Heart left ventricle (tissue), 16 donors: ENCODE measurements at regions not wholly inside any gene's neighbourhood (a gene's known extent, or its start where the extent isn't known, plus 50 kb on each side); places are given as distances from the start of the nearest gene placed in this dataset.

ENCODE experiments used
- ATAC-seq, 4 donors: fragments of 200-7000 bp; cut with Tn5 transposase; one replicate each; pipeline ENCODE4 v1.9.1; 2020 to 2022; ENCODE audit warnings: moderate library complexity in 4 of 4, mild to moderate bottlenecking in 3 of 4, moderate number of reproducible peaks in 1 of 4
- DNase-seq, 5 donors: peaks; one replicate each; pipeline ENCODE4 v3.0.0-alpha.2; 2020
- H3K27ac ChIP-seq, 12 donors: fragments of 200-600 bp; sonication (generic) in 4 of 12; one replicate each; pipeline versions ENCODE4 v1.5.0 to v1.8.0; 2016 to 2022; ENCODE audit warnings: mild to moderate bottlenecking in 2 of 12
- H3K27me3 ChIP-seq, 9 donors: fragments of 200-600 bp; sonication (generic) in 2 of 9; one replicate each; pipeline versions ENCODE4 v1.5.1 to v1.8.0; 2016 to 2022; ENCODE audit warnings: mild to moderate bottlenecking in 3 of 9
- H3K36me3 ChIP-seq, 9 donors: fragments of 200-600 bp; sonication (generic) in 2 of 9; one replicate each; pipeline versions ENCODE4 v1.5.0 to v1.8.0; 2018 to 2022; ENCODE audit warnings: mild to moderate bottlenecking in 2 of 9
- H3K4me1 ChIP-seq, 12 donors: fragments of 200-600 bp; sonication (generic) in 4 of 12; one replicate each; pipeline versions ENCODE4 v1.5.0 to v1.8.0; 2016 to 2022; ENCODE audit warnings: mild to moderate bottlenecking in 3 of 12
- H3K4me3 ChIP-seq, 12 donors: fragments of 200-600 bp; sonication (generic) in 4 of 12; one replicate each; pipeline versions ENCODE4 v1.5.0 to v1.8.0; 2017 to 2022; ENCODE audit warnings: mild to moderate bottlenecking in 9 of 12, moderate library complexity in 4 of 12
- H3K9me3 ChIP-seq, 12 donors: fragments of 200-600 bp; sonication (generic) in 4 of 12; one replicate each; pipeline versions ENCODE4 v1.5.0 to v1.8.0; 2016 to 2022; ENCODE audit warnings: mild to moderate bottlenecking in 1 of 12
- CTCF ChIP-seq, 12 donors: fragments of 200-600 bp; sonication (generic) in 4 of 12; IDR thresholded peaks; one replicate each; pipeline versions ENCODE4 v1.5.0 to v1.8.0; 2018 to 2022; ENCODE audit warnings: antibody characterized with exemption in 12 of 12, mild to moderate bottlenecking in 5 of 12
- POLR2A ChIP-seq, 2 donors: fragments of 450-650 bp; IDR thresholded peaks; one replicate each; pipeline ENCODE4 v1.6.1; 2017; ENCODE audit warnings: antibody characterized with exemption in 2 of 2, mild to moderate bottlenecking in 2 of 2, moderate library complexity in 2 of 2
- WGBS, 4 donors: extraction: QIAGEN DNeasy Blood & Tissue Kit in 2 of 4; methylation state at CpG; one replicate each; pipeline versions ENCODE4 v1.1.5 to v1.1.7; 2013 to 2018; 5-methylcytosine and 5-hydroxymethylcytosine counted together
- intact Hi-C, 10 donors: fragments of 100-400 bp; cut with DNase I; formaldehyde crosslinking; loops; one replicate each; pipeline versions ENCODE4 v1.11.1 to v1.14.2; 2022
- donor health status: ischemic (EF 13 %, LVEDD 7.1; RV severe dilation, severe dysfunction).
- donor health status: healthy with polysubstance abuse.
- donor health status: DM: no; HTN: yes; CAD: no.
- donor health status: DM: no; HTN: no; CAD: no.
- donor health status: ischemic (EF 25% LVEDD 6.9; RV normal size, moderate dysfunction).
- donor health status: ischemic (EF 25% LVEDD 5.7; RV mildly dilated, moderate dysfunction).
- donor health status: healthy.
- donor health status: DM: yes; HTN: yes; CAD: no.
- donor health status: ischemic (EF 35%, LVEDD 5.7; RV mildly dilated, moderate dysfunction).
- donor health status: nonischemic (EF 11% LVEDD 7.7; RV severe dilation, severe dysfunction).
- donor health status: DM: yes; HTN: yes; CAD: no.
- donor health status: PGD.
- donor health status: ischemic (EF 29% LVEDD 5.4; RV normal size, mild dysfunction).
- donor health status: nonischemic (EF 23%, LVEDD 6.1; RV moderate dilation, normal function).

GRCh38 chr6:30006170-30007131 is 54.6 kb upstream of the POLR1H start:
- intact Hi-C loops: loop anchor here in 2 of 10 donors (2.0 to 5.0 kb wide), 2 partner anchors 30 to 79 kb away; no protein-coding TSS in a partner anchor
- H3K4me1 ChIP-seq: peaks cover 0 to 19% (median 12%) of the 10 kb centered on the region in 12 donors
- H3K4me3 ChIP-seq: peak overlapping the region; percentile 43 to 82 (median 68)
- H3K27me3 ChIP-seq: peaks cover 0 to 31% (median 10%) of the 10 kb centered on the region in 9 donors
- 3 to 5% (median 4%) methylated on average over 22 to 74 of the region's 74 CpGs for WGBS, 4 donors
- peak in 1 of 12 donors; percentile 10 for TF ChIP-seq CTCF (IDR thresholded peaks at IDR 0.05)
- no peak for TF ChIP-seq POLR2A (IDR thresholded peaks at IDR 0.05)
- ATAC-seq: peak; percentile 62 to 80 (median 70)
- peak; percentile 38 to 72 (median 53) for DNase-seq
- H3K36me3 ChIP-seq: no peaks in the 10 kb centered on the region
- peak overlapping the region in 6 of 12 donors; percentile 10 to 49 (median 22) for H3K27ac ChIP-seq
- no peaks in the 10 kb centered on the region for H3K9me3 ChIP-seq

GRCh38 chr6:30007132-30007764 is 53.8 kb upstream of the POLR1H start:
- intact Hi-C loops: loop anchor here in 2 of 10 donors (2.0 to 5.0 kb wide), 2 partner anchors 30 to 80 kb away; no protein-coding TSS in a partner anchor
- Histone ChIP-seq H3K27ac (peak overlapping the region in 1 of 12 donors; percentile 47), H3K9me3 (no peaks in the 10 kb centered on the region), H3K4me1 (peaks cover 0 to 19% (median 12%) of the 10 kb centered on the region in 12 donors), H3K36me3 (no peaks in the 10 kb centered on the region), H3K27me3 (peaks cover 0 to 31% (median 10%) of the 10 kb centered on the region in 9 donors), H3K4me3 (peak overlapping the region; percentile 43 to 82 (median 68))
- no peak for TF ChIP-seq CTCF (IDR thresholded peaks at IDR 0.05)
- TF ChIP-seq POLR2A (IDR thresholded peaks at IDR 0.05): no peak
- WGBS, 4 donors: 6 to 49% (median 13%) methylated on average over 10 to 42 of the region's 42 CpGs
- ATAC-seq (peak in 3 of 4 donors; percentile 17 to 32 (median 31)), DNase-seq (peak in 4 of 5 donors; percentile 25 to 67 (median 28))

- no peak for DNase-seq
- Histone ChIP-seq H3K36me3 (no peaks in the 10 kb centered on the region), H3K4me1 (peaks cover 0 to 19% (median 12%) of the 10 kb centered on the region in 12 donors), H3K27ac (no peak overlapping the region), H3K9me3 (no peaks in the 10 kb centered on the region), H3K27me3 (peaks cover 0 to 31% (median 10%) of the 10 kb centered on the region in 9 donors), H3K4me3 (no peak overlapping the region)
- TF ChIP-seq POLR2A (IDR thresholded peaks at IDR 0.05): no peak
- TF ChIP-seq CTCF (IDR thresholded peaks at IDR 0.05): no peak
- ATAC-seq: no peak
- WGBS, 4 donors: 84 to 95% (median 89%) methylated on average over 3 of the region's 3 CpGs
- intact Hi-C loops: loop anchor here in 1 of 10 donors (5.0 kb wide), 1 partner anchor 82 kb away; no protein-coding TSS in a partner anchor
These were observed 52.0 kb upstream of the POLR1H start for GRCh38 chr6:30009113-30009512.
